ENCODE measurements at regions not wholly inside any gene's neighbourhood (a gene's known extent, or its start where the extent isn't known, plus 50 kb on each side); places are given as distances from the start of the nearest gene placed in this dataset.

DNA sequence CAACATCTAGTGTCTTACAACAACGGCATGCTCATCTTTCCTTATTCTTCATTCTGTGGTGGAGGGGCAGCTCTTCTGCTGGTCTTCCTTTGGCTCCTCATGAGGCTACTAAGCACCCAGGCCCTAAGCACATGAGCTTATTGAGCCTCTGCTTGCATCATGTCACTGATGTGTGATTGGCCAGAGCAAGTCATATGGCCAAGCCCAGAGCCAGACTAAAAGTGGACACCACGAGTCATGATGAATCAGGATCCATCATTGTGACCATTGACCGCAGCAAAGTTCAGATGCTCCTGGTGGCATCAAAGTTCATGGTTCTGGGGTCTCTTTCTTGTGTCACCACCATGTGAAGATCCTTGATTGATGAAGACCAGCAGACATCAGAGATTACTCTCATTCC, 192.0 kb upstream of the FOXA2 start:
- TF ChIP-seq, protein P1, sequence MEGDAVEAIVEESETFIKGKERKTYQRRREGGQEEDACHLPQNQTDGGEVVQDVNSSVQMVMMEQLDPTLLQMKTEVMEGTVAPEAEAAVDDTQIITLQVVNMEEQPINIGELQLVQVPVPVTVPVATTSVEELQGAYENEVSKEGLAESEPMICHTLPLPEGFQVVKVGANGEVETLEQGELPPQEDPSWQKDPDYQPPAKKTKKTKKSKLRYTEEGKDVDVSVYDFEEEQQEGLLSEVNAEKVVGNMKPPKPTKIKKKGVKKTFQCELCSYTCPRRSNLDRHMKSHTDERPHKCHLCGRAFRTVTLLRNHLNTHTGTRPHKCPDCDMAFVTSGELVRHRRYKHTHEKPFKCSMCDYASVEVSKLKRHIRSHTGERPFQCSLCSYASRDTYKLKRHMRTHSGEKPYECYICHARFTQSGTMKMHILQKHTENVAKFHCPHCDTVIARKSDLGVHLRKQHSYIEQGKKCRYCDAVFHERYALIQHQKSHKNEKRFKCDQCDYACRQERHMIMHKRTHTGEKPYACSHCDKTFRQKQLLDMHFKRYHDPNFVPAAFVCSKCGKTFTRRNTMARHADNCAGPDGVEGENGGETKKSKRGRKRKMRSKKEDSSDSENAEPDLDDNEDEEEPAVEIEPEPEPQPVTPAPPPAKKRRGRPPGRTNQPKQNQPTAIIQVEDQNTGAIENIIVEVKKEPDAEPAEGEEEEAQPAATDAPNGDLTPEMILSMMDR (conservative IDR thresholded peaks at IDR 0.05; ENCODE audit: control insufficient read depth, insufficient read depth, low read depth, low read length): no peak
- peak; percentile 63 for DNase-seq (ENCODE audit: low read depth)
- H3K4me3 ChIP-seq (ENCODE audit: control insufficient read depth, low read depth, low read length): no peak overlapping the region

GRCh38 chr20:22779878-22780277, 195.5 kb upstream of the FOXA2 start:
- TF ChIP-seq, protein P1 (conservative IDR thresholded peaks at IDR 0.05; ENCODE audit: control insufficient read depth, insufficient read depth, low read depth, low read length): no peak
- DNase-seq (ENCODE audit: low read depth): no peak
- H3K4me3 ChIP-seq (ENCODE audit: control insufficient read depth, low read depth, low read length): no peak overlapping the region

DNA sequence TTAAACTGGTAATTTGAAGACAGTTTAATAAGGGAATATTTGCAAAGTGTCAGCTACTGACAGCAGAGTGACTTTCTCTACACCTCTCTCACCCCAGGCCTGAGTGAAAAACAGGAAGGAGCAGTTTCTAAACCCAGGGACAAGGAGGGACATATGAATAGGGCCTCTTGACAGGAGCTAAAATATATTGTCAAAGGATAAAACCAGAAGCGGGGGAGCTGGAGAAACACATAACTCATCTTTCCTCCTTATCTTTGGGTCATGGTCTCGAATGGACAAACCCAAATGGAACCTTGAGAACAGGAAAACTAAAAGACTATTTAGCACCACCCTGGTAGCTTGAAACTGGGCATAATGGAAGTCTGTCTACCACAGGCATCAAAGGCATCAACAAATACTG, 197.5 kb upstream of the FOXA2 start:
- DNase-seq (ENCODE audit: low read depth): no peak
- TF ChIP-seq, protein P1 (conservative IDR thresholded peaks at IDR 0.05; ENCODE audit: control insufficient read depth, insufficient read depth, low read depth, low read length): no peak
- no peak overlapping the region for H3K4me3 ChIP-seq (ENCODE audit: control insufficient read depth, low read depth, low read length)

- H3K4me3 ChIP-seq (ENCODE audit: control insufficient read depth, low read depth, low read length): no peak overlapping the region
- TF ChIP-seq, protein P1 (conservative IDR thresholded peaks at IDR 0.05; ENCODE audit: control insufficient read depth, insufficient read depth, low read depth, low read length): no peak
- DNase-seq (ENCODE audit: low read depth): no peak
Observed at GRCh38 chr20:22789676-22790075, 205.3 kb upstream of the FOXA2 start.

GRCh38 chr20:22791396-22791795, 207.0 kb upstream of the FOXA2 start:
- TF ChIP-seq, protein P1 (conservative IDR thresholded peaks at IDR 0.05; ENCODE audit: control insufficient read depth, insufficient read depth, low read depth, low read length): no peak
- no peak overlapping the region for H3K4me3 ChIP-seq (ENCODE audit: control insufficient read depth, low read depth, low read length)
- DNase-seq (ENCODE audit: low read depth): no peak

DNA sequence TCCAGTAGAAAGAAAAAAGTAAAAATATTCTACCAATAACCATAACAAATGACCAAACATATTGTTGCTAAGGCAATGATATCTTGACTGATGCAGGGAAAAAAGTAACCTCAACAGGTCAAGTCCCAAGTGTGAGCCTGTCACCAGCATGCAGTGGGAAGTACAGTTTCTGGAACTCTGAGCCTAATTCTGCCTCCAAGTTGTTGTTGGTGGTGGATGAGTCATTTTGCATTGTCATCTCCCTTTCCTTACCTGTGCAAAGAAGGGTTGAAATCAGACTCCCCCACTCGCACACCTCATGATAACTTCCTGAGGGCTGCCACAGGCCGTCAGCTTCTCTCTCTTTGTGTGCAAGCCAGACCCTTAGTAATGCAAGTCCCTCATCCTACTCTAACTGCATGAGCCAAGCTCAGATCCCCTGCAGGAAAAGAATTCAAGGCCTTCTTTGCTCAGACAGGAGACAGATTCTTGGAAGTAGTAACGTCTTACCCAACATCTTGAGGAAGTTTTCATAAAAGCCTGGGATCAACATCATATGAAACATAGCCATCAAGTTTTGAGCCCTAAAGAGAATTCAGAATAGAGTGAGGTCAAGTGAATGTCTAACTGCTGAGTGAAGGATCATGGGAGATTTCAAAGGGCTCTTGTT, 207.6 kb upstream of the FOXA2 start:
- H3K4me3 ChIP-seq (ENCODE audit: control insufficient read depth, low read depth, low read length): no peak overlapping the region
- TF ChIP-seq, protein P1 (conservative IDR thresholded peaks at IDR 0.05; ENCODE audit: control insufficient read depth, insufficient read depth, low read depth, low read length): no peak
- no peak for DNase-seq (ENCODE audit: low read depth)

DNA sequence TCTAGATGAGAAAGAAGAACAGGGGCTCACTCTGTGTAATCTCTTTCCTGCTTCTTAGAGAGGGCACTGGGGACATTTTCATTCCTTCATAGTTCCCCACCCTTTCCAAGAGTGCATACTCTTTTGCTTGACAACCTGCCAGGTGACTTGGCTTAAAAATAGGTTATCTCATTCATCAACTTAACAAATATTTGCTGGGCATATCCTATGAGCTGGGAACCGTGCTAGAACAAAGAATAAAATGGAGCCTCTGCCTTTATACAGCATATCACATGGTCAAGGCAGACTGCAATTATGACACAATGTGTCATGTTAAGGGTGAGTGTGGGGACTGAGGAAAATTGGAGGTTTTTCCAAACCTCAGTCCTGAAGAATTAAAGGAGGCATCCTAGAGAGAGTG, 209.8 kb upstream of the FOXA2 start:
- H3K4me3 ChIP-seq (ENCODE audit: control insufficient read depth, low read depth, low read length): no peak overlapping the region
- TF ChIP-seq, protein P1 (conservative IDR thresholded peaks at IDR 0.05; ENCODE audit: control insufficient read depth, insufficient read depth, low read depth, low read length): no peak
- no peak for DNase-seq (ENCODE audit: low read depth)
